HG03135 (cell line): ENCODE measurements at regions not wholly inside any gene's neighbourhood (a gene's known extent, or its start where the extent isn't known, plus 50 kb on each side); places are given as distances from the start of the nearest gene placed in this dataset.
"Not testable (repeated sequence)": the region's sequence is repeated elsewhere in the genome, so short reads cannot be mapped to it uniquely, and the experiment has no call there.

Source experiments
- ATAC-seq: cut with Tn5 transposase; IDR thresholded peaks from one replicate; pipeline ENCODE4 v1.9.1; 2021; ENCODE audit warnings: mild to moderate bottlenecking, moderate library complexity; ENCODE audit not compliant: unreplicated experiment

- no peak for ATAC-seq
Measured at GRCh38 chr11:122604621-122605020, 50.9 kb upstream of the UBASH3B start.

- no peak for ATAC-seq
Measured at GRCh38 chr11:122601141-122602125, 54.1 kb upstream of the UBASH3B start.

GRCh38 chr11:122600290-122600689 lies 55.2 kb upstream of the UBASH3B start:
- no peak for ATAC-seq

GRCh38 chr11:122599434-122599833 lies 56.1 kb upstream of the UBASH3B start:
- no peak for ATAC-seq

- no peak for ATAC-seq
Measured at GRCh38 chr11:122598971-122599370, 56.6 kb upstream of the UBASH3B start.

GRCh38 chr11:122597511-122597910 lies 58.0 kb upstream of the UBASH3B start:
- ATAC-seq, result no peak

GRCh38 chr11:122594986-122595645 lies 60.4 kb upstream of the UBASH3B start:
- no peak for ATAC-seq

- no peak for ATAC-seq
Measured at GRCh38 chr11:122593473-122594420, 61.8 kb upstream of the UBASH3B start.

- ATAC-seq, result no peak
Measured at GRCh38 chr11:122592641-122593040, 62.9 kb upstream of the UBASH3B start.

- no peak for ATAC-seq
Measured at GRCh38 chr11:122584670-122585069, 70.9 kb upstream of the UBASH3B start.

GRCh38 chr11:122580071-122580470 lies 75.5 kb upstream of the UBASH3B start:
- not testable (repeated sequence) for ATAC-seq

GRCh38 chr11:122578171-122578825 lies 77.2 kb upstream of the UBASH3B start:
- ATAC-seq, result no peak

GRCh38 chr11:122572592-122572991 lies 82.9 kb upstream of the UBASH3B start:
- no peak for ATAC-seq

- no peak for ATAC-seq
Measured at GRCh38 chr11:122563761-122564160, 91.8 kb upstream of the UBASH3B start.

- no peak for ATAC-seq
Measured at GRCh38 chr11:122559734-122560382, 95.7 kb upstream of the UBASH3B start.

- not testable (repeated sequence) for ATAC-seq
Measured at GRCh38 chr11:122559218-122559617, 96.3 kb upstream of the UBASH3B start.

- ATAC-seq, result not testable (repeated sequence)
Measured at GRCh38 chr11:122557163-122557562, 98.4 kb upstream of the UBASH3B start.

GRCh38 chr11:122556605-122557004 lies 98.9 kb upstream of the UBASH3B start:
- no peak for ATAC-seq

- ATAC-seq, result no peak
Measured at GRCh38 chr11:122538060-122538459, 117.5 kb upstream of the UBASH3B start.

GRCh38 chr11:122524898-122525297 lies 130.6 kb upstream of the UBASH3B start:
- no peak for ATAC-seq
